BLaER1 (cell line): ENCODE measurements at regions not wholly inside any gene's neighbourhood (a gene's known extent, or its start where the extent isn't known, plus 50 kb on each side); places are given as distances from the start of the nearest gene placed in this dataset.
"Not testable (repeated sequence)": the region's sequence is repeated elsewhere in the genome, so short reads cannot be mapped to it uniquely, and the experiment has no call there.

Source experiments
- H3K27ac ChIP-seq: shearing (Covaris generic); formaldehyde crosslinking; 2 replicates; pipeline ENCODE4 v1.8.1; 2022
- H3K27me3 ChIP-seq: shearing (Covaris generic); formaldehyde crosslinking; 2 replicates; pipeline ENCODE4 v1.8.1; 2022
- H3K36me3 ChIP-seq: shearing (Covaris generic); formaldehyde crosslinking; 2 replicates; pipeline ENCODE4 v1.8.1; 2022
- H3K4me1 ChIP-seq: shearing (Covaris generic); formaldehyde crosslinking; 2 replicates; pipeline ENCODE4 v1.8.1; 2022
- H3K4me2 ChIP-seq: shearing (Covaris generic); formaldehyde crosslinking; 2 replicates; pipeline ENCODE4 v1.8.1; 2022
- H3K4me3 ChIP-seq: shearing (Covaris generic); formaldehyde crosslinking; 2 replicates; pipeline ENCODE4 v1.8.1; 2022
- H3K9ac ChIP-seq: shearing (Covaris generic); formaldehyde crosslinking; 2 replicates; pipeline ENCODE4 v1.8.1; 2022
- H3K9me3 ChIP-seq: shearing (Covaris generic); formaldehyde crosslinking; 2 replicates; pipeline ENCODE4 v1.8.1; 2022
- H4K20me1 ChIP-seq: shearing (Covaris generic); formaldehyde crosslinking; 2 replicates; pipeline ENCODE4 v1.8.1; 2022
- Cebpa-rat ChIP-seq: shearing (Covaris generic); IDR thresholded peaks from 2 replicates; pipeline ENCODE4 v1.8.1; 2022

DNA sequence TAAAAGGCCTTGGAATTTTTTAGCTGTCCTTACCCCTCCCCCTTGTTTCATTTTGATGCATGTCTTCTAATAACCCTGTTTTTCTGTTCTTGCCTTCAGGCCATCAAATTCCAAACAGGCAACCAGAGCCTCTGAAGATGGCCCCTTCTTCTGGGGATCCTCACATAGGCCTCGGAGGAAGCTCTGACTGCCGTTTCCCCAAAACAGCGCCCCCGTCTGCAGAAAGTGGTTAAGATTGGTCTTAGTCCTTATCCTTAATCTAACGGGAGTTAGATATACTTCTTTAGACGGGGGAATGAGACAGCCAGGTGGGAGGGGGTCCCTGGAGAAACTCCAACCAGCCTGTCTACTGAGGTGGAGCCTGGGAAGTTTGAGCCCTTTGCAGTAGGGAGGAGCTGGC, 226.3 kb upstream of the ZNF608 start:
- Histone ChIP-seq H3K36me3 (no peaks in the 10 kb centered on the region), H3K4me2 (no peak overlapping the region), H3K4me3 (no peak overlapping the region), H3K27ac (0 out of 2 replicates have a peak overlapping the region, but pooled peaks have one; percentile 18), H3K4me1 (peaks cover 5% of the 10 kb centered on the region; the same call in 1 of the 2 replicates), H3K27me3 (no peaks in the 10 kb centered on the region), H4K20me1 (no peaks in the 10 kb centered on the region), H3K9me3 (peaks cover 24% of the 10 kb centered on the region), H3K9ac (no peak overlapping the region)
- no peak for TF ChIP-seq Cebpa-rat

DNA sequence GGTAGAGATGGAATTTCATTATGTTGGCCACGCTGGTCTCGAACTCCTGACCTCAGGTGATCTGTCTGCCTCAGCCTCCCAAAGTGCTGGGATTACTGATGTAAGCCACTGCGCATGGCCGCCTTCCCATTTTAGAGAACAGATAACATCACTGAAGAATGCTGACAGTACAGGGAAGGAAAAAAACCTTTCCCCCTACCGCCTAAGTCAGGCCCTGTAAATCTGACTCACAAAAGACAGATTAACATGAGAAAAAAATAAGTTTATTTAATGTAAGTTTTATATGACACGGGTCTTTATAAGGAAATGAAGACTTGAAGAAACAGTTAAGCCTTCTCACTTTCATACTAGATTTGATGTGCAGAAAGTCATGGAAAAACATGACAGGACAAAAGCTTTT, 227.2 kb upstream of the ZNF608 start:
- H3K9me3 ChIP-seq: peaks cover 20% of the 10 kb centered on the region
- TF ChIP-seq Cebpa-rat: no peak
- no peak overlapping the region for H3K4me3 ChIP-seq
- H3K27me3 ChIP-seq: no peaks in the 10 kb centered on the region
- no peaks in the 10 kb centered on the region for H3K36me3 ChIP-seq
- H3K9ac ChIP-seq: no peak overlapping the region
- H3K27ac ChIP-seq: no peak overlapping the region
- peaks cover 7% of the 10 kb centered on the region for H3K4me1 ChIP-seq
- no peak overlapping the region for H3K4me2 ChIP-seq
- H4K20me1 ChIP-seq: no peaks in the 10 kb centered on the region

DNA sequence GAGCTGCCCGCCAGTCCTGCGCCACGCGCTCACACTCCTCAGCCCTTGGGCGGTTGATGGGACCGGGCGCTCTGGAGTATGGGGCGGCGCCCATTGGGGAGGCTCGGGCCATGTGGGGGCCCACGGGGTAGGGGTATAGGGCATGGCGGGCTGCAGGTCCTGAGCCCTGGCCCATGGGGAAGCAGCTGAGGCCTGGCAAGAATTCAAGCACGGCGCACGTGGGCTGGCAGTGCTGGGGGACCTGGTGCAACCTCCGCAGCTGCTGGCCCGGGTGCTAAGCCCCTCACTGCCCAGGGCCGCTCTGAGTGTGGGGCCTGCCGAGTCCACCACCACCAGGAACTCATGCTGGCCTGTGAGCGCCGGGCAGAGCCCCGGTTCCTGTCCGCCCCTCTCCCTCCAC, 229.6 kb upstream of the ZNF608 start:
- H3K4me3 ChIP-seq: no peak overlapping the region
- peaks cover 32% of the 10 kb centered on the region for H3K4me1 ChIP-seq
- no peak overlapping the region for H3K27ac ChIP-seq
- H3K9ac ChIP-seq: no peak overlapping the region
- H3K4me2 ChIP-seq: no peak overlapping the region
- H3K9me3 ChIP-seq: peaks cover 20% of the 10 kb centered on the region
- no peaks in the 10 kb centered on the region for H3K36me3 ChIP-seq
- H4K20me1 ChIP-seq: no peaks in the 10 kb centered on the region
- no peaks in the 10 kb centered on the region for H3K27me3 ChIP-seq
- no peak for TF ChIP-seq Cebpa-rat

DNA sequence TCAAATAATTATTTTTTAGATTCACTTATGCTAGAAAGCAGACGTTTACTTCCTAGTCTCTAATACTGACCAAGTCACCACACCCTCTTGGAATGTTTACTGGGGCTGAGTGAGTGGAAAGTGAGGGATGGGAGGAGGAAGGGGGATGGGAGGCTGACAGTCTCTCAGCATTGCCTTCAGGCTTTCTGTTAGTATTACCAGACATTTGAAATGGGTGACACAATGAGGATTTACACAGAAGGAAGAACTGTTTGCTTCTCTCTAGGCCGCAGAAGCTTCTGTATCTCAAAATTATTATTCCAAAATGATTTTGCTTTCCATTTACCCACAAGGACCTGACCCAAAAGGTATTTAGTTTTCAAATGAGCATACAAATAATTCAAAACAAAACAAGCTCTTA, 232.8 kb upstream of the ZNF608 start:
- H3K4me2 ChIP-seq: peak overlapping the region; percentile 85
- no peaks in the 10 kb centered on the region for H4K20me1 ChIP-seq
- H3K4me3 ChIP-seq: no peak overlapping the region
- peak overlapping the region; percentile 66 for H3K9ac ChIP-seq
- H3K4me1 ChIP-seq: peaks cover 56% of the 10 kb centered on the region
- H3K27me3 ChIP-seq: no peaks in the 10 kb centered on the region
- H3K27ac ChIP-seq: peak overlapping the region; percentile 85
- no peak for TF ChIP-seq Cebpa-rat
- H3K9me3 ChIP-seq: peaks cover 36% of the 10 kb centered on the region
- no peaks in the 10 kb centered on the region for H3K36me3 ChIP-seq

DNA sequence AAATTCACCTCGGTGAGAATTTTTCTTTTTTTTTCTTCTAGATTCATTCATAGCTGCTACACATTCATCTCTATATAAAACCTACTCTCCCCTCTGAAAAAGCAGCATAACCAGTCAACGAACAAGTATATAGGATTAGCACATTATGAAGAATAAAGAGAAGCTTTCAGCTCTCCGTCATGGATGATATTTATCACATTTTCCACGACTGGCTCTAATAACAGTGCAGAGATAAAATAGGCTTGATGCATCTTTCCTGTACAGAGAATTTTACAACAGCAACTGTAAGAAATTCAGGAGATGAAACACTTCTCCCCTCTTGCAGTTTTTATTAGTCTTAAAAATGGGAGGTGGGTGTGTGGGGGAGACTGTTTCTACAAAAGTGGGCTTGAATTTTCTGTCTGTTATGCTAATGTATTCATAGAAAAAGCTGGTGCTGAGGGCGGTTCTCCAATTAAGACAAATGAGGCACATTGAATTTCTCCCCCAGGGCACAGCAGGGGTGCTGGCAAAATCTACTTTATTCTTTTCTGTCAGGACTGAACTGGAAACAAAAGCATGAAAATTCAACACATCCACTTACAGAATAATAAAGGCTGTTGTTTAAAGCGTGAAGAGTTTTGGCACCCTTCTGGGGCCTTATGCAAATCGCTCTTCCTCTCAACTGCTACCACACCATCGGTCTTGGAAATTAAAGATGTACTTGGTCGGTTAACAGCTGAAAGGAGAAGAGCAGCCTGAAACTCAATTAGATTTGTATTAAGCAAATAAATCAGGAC, 233.9 kb upstream of the ZNF608 start:
- TF ChIP-seq Cebpa-rat: no peak
- Histone ChIP-seq H3K9ac (peak overlapping the region; percentile 66), H3K4me2 (peak overlapping the region; percentile 85), H3K27me3 (no peaks in the 10 kb centered on the region), H4K20me1 (no peaks in the 10 kb centered on the region), H3K36me3 (no peaks in the 10 kb centered on the region), H3K9me3 (peaks cover 32% of the 10 kb centered on the region), H3K4me3 (peak overlapping the region; percentile 32; the same call in 1 of the 2 replicates), H3K4me1 (peaks cover 65% of the 10 kb centered on the region), H3K27ac (peak overlapping the region; percentile 85)

DNA sequence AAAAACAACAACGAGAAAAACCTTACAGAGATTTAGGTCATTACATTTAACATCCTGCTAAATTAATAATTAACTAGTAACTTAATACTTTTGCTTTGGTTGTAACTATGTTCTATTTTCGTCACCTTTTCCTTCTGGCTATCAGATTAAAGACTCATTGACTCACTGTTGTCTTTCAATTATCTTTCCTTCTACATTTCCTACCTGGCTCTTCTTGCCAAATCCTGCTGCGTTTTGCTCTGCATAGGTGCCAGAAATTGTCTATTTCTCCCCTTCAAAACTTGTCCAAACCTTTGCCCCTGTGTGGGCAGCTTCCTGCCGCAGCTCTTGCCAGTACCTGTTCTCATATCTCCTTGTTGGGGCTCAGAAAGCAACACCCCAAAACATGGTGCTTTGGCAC, 235.5 kb upstream of the ZNF608 start:
- TF ChIP-seq Cebpa-rat: no peak
- H4K20me1 ChIP-seq: no peaks in the 10 kb centered on the region
- H3K9ac ChIP-seq: no peak overlapping the region
- no peaks in the 10 kb centered on the region for H3K36me3 ChIP-seq
- peaks cover 68% of the 10 kb centered on the region for H3K4me1 ChIP-seq
- peaks cover 32% of the 10 kb centered on the region for H3K9me3 ChIP-seq
- peak overlapping the region; percentile 85 for H3K27ac ChIP-seq
- peak overlapping the region; percentile 85 for H3K4me2 ChIP-seq
- no peak overlapping the region for H3K4me3 ChIP-seq
- no peaks in the 10 kb centered on the region for H3K27me3 ChIP-seq

DNA sequence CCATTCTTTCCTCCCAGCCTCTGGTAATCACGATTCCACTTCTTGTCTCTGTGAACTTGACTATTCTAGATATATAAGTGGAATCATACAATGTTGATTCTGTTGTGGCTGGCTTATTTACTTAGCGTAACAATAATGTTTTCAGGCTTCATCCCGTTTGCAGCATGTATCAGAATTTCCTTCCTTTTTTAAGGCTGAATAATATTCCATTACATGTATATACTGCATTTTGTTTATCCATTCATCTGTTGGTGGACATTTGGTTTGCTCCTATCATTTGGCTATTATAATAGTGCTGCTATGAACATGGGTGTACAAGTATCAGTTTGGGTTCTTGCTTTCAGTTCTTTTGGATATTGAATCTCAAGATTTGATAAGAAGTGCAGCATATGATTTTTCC, 239.7 kb upstream of the ZNF608 start:
- Histone ChIP-seq H3K9me3 (peaks cover 50% of the 10 kb centered on the region), H3K4me2 (no peak overlapping the region), H3K4me1 (peaks cover 48% of the 10 kb centered on the region), H3K27me3 (no peaks in the 10 kb centered on the region), H3K27ac (no peak overlapping the region), H3K9ac (no peak overlapping the region), H3K36me3 (no peaks in the 10 kb centered on the region), H3K4me3 (no peak overlapping the region), H4K20me1 (no peaks in the 10 kb centered on the region)
- TF ChIP-seq Cebpa-rat: no peak

DNA sequence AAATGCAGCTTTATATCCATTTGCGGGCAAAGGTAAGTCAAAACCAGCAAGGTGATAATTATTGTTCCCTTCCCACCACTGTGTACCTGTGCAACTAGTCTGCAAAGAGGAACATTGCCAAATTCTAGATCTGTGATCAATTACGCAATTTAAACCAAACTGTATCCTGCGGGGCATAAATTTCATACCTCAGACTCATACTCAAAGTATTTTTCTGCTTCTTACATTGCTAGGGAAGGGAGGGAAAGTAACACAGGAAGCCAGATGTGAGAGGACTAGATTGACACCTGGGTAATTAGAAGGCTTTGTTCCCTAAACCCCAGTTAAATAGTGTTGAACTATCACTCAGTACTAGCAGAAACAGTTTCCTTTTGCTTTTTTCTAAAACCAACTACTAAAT, 240.2 kb upstream of the ZNF608 start:
- TF ChIP-seq Cebpa-rat: peak; percentile 30; the same call in 1 of the 2 replicates
- Histone ChIP-seq H3K36me3 (no peaks in the 10 kb centered on the region), H3K27me3 (no peaks in the 10 kb centered on the region), H3K4me2 (no peak overlapping the region), H4K20me1 (no peaks in the 10 kb centered on the region), H3K27ac (no peak overlapping the region), H3K9ac (no peak overlapping the region), H3K4me1 (peaks cover 43% of the 10 kb centered on the region), H3K9me3 (peaks cover 50% of the 10 kb centered on the region), H3K4me3 (no peak overlapping the region)

DNA sequence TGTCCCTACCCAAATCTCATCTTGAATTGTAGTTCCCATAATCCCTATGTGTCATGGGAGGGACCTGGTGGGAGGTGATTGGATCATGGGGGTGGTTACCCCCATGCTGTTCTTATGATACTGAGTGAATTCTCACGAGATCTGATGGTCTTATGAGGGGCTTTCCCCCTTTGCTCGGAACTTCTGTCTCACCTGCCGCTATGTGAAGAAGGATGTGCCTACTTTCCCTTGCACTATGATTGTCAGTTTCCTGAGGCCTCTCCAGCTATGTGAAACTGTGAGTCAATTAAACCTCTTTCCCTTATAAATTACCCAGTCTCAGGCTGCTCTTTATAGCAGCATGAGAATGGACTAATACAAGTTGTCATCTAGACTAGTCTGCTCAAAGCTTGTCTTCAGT, 241.3 kb upstream of the ZNF608 start:
- H3K27ac ChIP-seq, H3K36me3 ChIP-seq, H4K20me1 ChIP-seq, H3K9ac ChIP-seq, H3K4me2 ChIP-seq, H3K27me3 ChIP-seq, H3K4me3 ChIP-seq: not testable (repeated sequence)
- Histone ChIP-seq H3K4me1 (peaks cover 32% of the 10 kb centered on the region), H3K9me3 (peaks cover 48% of the 10 kb centered on the region)

DNA sequence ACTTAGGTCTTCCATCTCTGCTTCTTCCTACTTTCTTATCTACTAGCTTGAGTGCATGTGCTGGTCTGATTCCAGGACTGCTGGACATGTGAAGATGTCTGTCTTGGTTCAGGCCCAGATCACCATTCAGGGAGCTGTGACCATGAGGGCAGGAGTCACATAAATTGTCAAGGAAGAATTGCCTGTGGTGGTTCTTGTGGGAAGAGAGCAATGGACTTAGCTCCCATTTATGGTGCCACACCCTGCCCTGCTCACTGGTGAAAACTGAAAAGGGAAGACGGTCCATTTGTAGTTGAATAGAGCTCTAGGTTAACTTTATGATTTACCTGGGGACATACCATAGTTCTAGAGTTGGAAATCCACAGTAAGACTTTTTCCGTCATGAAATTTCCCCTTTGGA, 244.3 kb upstream of the ZNF608 start:
- H3K9ac ChIP-seq: no peak overlapping the region
- no peak overlapping the region for H3K27ac ChIP-seq
- peaks cover 11% of the 10 kb centered on the region for H3K4me1 ChIP-seq
- no peaks in the 10 kb centered on the region for H4K20me1 ChIP-seq
- no peaks in the 10 kb centered on the region for H3K36me3 ChIP-seq
- TF ChIP-seq Cebpa-rat: no peak
- no peak overlapping the region for H3K4me3 ChIP-seq
- H3K4me2 ChIP-seq: no peak overlapping the region
- no peaks in the 10 kb centered on the region for H3K27me3 ChIP-seq
- peaks cover 34% of the 10 kb centered on the region for H3K9me3 ChIP-seq
